NAMALWA (cell line): ENCODE measurements at regions not wholly inside any gene's neighbourhood (a gene's known extent, or its start where the extent isn't known, plus 50 kb on each side); places are given as distances from the start of the nearest gene placed in this dataset.

Source experiments
- DNase-seq: peaks from one replicate; pipeline ENCODE4 v3.0.0-alpha.2; 2015; ENCODE audit warnings: low spot score

- DNase-seq = no peak
Observed at GRCh38 chr16:13291591-13292333, 390.4 kb downstream of the SHISA9 start.

DNA sequence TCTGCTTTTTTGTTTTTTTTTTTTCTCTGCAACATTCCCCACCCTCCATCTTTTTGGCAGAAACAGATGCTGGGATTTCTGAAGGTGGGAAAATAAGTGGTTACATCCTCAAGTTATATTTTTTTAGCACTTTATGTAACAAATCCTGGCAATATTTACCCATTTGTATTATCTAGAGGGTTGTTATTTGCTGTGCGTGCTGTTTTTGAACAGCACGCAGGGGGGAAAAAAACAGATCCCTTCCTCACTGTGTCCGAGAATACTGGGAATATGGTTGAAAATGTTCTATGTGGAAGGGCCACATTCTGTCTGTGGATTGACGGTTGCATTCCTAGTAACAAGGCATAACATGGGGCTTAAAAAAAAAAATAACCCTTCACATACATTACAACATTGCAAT is 394.8 kb downstream of the SHISA9 start:
- no peak for DNase-seq

GRCh38 chr16:13298666-13299065 is 397.3 kb downstream of the SHISA9 start:
- DNase-seq = no peak

GRCh38 chr16:13300066-13300840 is 398.9 kb downstream of the SHISA9 start:
- DNase-seq = no peak

DNA sequence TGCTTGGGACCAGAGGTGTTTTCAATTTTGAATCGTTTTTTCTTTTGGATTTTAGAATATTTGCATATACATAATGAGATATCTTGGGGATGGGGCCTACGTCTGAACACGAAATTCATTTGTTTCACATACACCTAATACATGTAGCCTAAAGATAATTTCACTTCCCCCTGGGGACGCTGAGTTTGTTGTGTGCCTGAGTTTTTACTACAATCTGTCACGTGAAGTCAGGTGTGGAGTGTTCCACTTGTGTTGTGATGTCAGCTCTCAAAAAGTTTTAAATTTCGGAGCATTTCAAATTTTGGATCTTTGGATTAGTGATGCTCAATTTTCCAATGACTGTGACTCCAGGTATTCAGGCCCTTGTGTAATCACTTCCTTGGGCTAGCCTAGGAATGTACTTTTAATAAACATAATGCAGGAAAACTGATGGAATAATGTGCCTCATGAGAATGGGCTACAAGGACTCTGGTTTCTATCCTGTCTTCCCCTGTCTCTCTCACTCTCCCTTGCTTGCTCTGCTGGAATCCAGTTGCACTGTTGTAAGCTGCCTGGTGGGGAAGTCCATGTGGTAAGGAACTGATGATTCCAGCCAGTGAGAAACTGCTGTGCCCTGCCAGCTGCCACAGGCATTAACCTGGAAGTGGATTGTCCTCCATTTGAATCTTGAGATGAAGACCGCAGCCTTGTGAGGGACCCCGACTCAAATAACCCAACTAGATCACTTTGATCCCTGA is 403.8 kb downstream of the SHISA9 start:
- no peak for DNase-seq

DNA sequence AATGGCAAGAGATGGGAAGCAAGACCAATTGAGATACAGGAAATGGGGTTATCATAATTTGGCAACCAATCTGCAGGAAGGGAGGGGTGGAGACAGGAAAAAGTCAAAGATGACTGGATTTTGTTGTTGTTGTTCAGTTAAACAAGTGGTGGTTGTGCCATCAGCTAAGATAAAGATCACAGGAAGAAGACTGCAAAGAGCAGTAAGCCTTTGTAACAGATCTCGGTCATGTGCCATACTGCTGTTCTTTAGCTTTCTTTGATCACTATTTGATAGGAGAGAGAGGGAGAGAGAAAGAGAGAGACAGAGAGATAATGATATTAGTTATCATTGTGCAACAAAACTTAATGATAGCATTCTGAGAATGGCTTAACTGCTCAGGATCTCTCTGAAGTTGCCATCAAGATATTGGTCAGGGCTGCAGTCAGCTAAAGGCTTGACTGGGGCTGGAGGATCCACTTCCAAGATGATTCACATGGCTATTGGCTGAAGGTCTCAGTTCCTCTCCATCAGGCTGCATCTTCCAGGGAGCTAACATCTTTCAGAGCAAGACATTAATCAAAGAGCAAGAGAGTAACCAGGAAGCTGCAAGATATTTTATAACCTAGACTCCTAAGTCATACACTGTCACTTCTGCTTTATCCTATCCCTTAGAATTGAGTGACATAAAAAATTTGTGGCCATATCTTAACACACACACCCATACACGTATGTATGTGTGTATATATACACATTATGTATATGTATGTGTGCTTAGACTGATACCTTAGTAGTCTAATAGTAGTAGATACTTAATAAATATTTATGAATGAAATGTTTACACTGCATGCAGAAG is 405.0 kb downstream of the SHISA9 start:
- no peak for DNase-seq

- DNase-seq = no peak
Observed at GRCh38 chr16:13307255-13307654, 405.9 kb downstream of the SHISA9 start.

- no peak for DNase-seq
Observed at GRCh38 chr16:13307851-13308250, 406.5 kb downstream of the SHISA9 start.

GRCh38 chr16:13312063-13312462 is 410.7 kb downstream of the SHISA9 start:
- peak; percentile 1 for DNase-seq

GRCh38 chr16:13313351-13313750 is 412.0 kb downstream of the SHISA9 start:
- DNase-seq = no peak

DNA sequence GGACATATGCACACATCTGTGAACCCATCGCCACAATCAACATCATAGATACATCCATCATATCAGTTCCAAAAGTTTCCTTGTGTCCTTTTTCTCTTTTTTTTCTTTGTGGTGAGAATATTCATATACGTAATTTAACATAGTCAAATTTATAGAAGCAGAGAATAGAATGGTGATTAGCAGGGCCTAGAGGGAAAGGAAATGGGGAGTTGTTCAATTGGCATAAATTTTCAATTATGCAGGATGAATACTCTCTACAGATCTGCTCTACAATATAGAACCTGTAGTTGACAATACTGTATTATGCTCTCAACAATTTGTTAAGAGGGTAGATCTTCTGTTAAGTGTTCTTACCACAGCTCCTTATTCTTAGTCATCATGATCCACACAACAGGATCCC is 413.2 kb downstream of the SHISA9 start:
- DNase-seq = no peak

DNA sequence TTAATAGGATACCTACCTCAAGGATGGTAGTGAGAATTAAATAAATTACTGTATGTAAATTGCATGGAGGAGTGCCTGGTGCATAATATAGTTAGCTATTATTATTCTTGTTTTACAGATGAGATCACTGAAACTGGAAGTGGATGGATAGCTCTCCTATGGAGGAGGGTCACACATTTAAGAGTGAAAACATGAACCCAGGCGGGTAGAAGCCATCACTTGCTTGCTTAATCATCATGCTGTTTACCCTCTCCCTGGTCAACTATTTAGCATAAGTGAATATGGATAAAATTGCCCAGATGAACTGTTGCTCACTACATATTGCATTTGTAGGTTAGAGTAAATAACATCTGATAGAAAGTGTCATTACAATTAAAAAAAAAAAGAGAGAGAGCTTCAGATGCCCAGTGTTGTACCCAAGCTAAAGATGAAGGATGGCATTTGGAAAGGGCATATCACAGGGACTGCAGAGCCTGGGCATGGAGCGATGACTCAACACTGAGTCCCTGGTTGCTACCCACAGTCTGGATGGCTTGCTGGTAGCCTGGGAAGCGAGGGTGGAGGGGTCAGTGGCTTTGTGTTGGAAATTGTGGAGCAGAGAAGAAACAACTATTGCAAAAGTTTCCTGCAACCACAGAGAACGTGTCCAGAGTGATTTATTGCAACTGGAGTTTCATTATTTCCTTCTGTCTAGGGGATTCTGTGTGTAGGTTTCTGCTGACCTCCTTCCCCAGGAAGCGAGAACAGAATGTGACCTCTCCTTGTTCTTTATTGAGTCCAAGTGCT is 414.4 kb downstream of the SHISA9 start:
- no peak for DNase-seq

GRCh38 chr16:13322336-13322735 is 420.9 kb downstream of the SHISA9 start:
- DNase-seq = no peak

GRCh38 chr16:13324851-13325250 is 423.5 kb downstream of the SHISA9 start:
- no peak for DNase-seq

DNA sequence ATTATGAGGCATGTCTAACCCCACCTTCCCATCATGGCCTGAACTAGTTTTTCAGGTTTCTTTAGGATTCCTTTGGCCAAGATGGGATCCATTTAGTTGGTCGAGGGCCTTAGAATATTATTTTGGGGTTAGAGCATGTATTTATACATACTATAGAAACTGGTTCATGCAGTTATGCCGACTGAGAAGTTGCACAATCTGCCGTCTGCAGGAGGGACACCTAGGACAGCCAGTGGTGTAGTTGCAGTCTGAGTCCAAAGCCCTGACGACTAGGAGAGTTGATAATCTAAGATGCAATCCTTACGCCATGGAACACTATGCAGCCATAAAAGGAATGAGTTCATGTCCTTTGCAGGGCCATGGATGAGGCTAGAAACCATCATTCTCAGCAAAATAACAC is 424.0 kb downstream of the SHISA9 start:
- DNase-seq = no peak

GRCh38 chr16:13331918-13332317 is 430.5 kb downstream of the SHISA9 start:
- DNase-seq = no peak

DNA sequence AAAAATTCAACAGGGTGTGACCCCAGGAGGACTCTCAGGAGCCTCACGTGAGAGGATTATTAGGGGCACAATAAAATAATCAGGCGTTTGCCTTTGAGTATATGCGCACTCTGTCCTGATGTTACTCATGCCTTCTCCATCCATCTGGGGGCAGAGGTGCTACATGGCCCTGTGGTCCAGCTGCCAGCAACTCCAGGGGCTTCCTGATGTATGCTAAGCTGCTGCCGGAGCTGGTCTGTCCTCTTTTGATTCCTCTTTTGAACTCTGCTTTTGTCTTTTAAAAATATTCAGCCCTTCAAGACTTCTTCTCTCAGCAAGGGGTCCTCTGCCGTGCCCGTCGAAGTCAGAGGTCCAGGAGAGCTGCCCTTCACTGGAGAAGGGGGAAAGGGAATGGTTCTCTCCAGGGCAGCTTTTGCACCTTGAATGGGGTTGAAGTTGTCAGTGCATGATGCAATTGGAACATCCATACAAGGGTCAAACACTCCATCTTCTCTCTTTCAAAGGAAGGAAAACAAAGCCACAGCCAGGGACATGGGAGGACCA is 431.4 kb downstream of the SHISA9 start:
- DNase-seq = no peak

DNA sequence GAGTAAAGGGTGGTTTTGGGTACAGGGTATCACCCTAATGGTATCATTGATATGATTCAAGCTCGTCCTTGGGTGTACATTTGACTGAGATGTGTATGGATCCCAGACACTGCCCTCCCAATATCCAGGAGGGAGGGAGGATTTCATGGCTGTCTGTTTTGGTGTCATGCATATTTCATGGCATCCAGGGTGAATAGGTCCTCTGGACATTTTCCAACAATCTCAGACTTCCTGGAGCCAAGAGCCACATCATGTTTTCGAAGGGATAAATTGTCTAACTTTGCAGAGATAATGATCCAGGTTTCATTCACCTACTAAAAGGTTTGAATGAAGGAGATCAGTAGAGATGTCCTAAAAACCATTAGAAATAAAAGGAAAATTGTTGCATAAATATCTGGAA is 431.9 kb downstream of the SHISA9 start:
- no peak for DNase-seq

- DNase-seq = no peak
Observed at GRCh38 chr16:13335879-13336278, 434.5 kb downstream of the SHISA9 start.

GRCh38 chr16:13336335-13336734 is 434.9 kb downstream of the SHISA9 start:
- DNase-seq = no peak
